HS-27A (cell line): ENCODE measurements at regions not wholly inside any gene's neighbourhood (a gene's known extent, or its start where the extent isn't known, plus 50 kb on each side); places are given as distances from the start of the nearest gene placed in this dataset.

ENCODE experiments used
- DNase-seq: peaks from one replicate; pipeline ENCODE4 v3.0.0-alpha.2; 2012; ENCODE audit warnings: low read depth, missing footprints

DNA sequence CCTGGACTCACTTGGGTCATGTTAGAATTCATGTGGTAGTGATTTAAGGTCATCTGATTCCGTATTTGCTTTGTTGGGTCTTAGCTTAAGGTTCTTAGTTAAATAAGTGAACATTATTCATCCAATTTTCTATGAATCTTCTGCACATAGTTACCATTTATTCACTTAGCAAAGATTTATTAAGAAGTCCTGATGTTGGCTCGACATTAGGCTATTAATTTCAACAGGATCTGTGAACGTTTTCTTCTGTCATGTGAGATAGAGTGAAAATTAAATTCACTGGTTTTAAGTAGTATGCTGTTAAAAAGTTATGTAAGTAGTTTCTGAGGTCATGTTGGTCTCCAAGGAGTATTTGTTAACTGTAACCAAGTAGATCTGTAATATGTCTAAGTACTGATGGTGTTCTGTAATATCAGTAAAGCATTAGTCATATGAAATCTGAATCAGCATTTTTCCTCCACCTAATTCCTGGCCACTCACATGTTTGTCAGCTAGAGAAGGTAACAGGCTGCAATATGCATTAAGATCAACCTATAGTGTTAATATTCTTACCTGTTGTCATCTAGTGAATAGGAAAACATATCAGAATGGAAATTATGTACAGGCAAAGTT is 155.6 kb downstream of the PCDH7 start:
- no peak for DNase-seq

GRCh38 chr4:30879855-30880598 is 159.9 kb downstream of the PCDH7 start:
- no peak for DNase-seq

GRCh38 chr4:30881985-30882384 is 161.8 kb downstream of the PCDH7 start:
- DNase-seq = no peak

GRCh38 chr4:30882443-30882842 is 162.3 kb downstream of the PCDH7 start:
- no peak for DNase-seq

- DNase-seq = no peak
Observed at GRCh38 chr4:30882995-30883675, 163.0 kb downstream of the PCDH7 start.

DNA sequence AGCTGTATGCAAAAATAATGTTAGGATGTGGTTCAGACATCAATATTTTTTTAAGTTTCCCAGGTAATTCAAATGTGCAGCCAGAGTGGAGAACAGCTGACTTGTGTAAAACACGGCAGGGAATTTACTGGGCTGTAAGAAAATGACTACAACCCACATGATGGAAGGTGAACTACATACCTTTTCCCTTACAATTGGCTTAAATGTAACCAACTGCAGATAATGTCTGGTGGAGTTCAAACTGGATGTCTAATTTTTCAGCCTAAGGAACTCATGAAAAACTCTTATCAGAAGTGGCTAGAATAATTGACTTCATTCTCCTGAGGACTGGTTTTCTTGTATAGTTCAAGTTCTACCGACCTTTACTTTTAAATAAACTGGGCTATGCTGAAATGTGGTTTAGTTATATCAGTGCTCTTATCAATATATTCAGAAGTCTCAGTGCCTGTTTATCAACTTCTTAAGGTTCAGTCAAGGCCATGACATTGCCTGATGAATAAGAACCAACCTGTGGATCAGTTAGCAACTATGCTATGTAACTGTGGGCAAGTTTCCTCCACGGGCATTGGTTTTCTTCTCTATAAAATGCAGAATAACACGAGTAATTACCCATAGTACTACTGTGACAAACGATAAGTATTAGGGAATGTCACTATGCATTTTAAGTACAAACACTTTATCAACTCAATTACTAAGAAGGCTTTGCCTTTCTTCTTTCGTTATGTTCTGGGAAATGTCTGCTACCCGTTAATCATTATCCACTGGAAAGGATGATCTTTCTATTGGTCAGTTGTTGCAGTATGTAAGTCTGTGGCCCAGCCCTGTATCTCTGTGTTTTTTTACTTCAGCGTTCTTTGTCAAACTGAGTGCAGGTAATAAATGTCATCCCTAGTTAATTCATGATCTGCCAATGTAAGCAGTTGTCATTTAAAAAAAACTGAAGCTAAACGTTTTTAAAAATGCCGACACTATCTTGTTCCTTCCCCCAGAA is 181.6 kb downstream of the PCDH7 start:
- no peak for DNase-seq

GRCh38 chr4:30903502-30904214 is 183.5 kb downstream of the PCDH7 start:
- no peak for DNase-seq

GRCh38 chr4:30904215-30904555 is 184.0 kb downstream of the PCDH7 start:
- DNase-seq = no peak

DNA sequence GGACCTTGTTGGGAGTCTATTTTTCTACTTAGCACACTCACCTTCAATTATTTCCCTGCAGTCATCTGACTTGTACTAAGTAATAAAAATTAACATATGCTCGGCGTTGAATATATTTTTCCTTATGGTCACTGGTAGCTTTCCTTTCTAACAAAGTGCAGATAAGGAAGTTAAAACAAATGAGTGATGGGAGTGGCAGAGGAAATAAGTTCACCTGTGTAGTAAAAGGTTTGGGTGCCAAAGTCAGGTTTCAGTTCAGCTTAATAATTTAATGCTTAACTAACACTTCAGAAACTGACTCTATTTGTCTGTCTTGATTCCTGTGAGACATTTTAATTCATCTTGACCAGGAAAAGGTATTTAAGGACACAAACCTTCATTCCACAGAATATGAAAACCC is 184.4 kb downstream of the PCDH7 start:
- DNase-seq = no peak

- no peak for DNase-seq
Observed at GRCh38 chr4:30912098-30912714, 192.0 kb downstream of the PCDH7 start.

GRCh38 chr4:30916337-30917274 is 196.4 kb downstream of the PCDH7 start:
- DNase-seq = no peak

DNA sequence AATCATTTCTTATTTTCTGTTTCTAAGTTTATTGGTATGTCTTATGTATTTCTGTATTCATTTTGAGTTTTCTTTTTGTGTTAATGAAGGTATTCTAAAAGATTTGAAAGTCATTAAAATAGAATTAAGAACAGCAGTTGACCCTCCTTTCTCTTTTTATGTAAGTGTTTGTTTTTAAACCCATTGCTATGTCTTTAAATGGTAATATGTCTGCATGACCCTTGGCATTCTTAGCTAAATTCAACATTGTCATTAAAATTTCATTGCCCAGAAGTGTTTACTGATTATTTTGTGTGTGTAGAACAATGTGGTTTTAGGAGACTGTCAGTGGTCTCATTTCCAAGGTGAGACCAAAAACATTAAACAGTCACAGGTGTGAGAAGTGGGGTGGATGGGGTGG is 197.8 kb downstream of the PCDH7 start:
- DNase-seq = no peak

GRCh38 chr4:30919458-30919857 is 199.3 kb downstream of the PCDH7 start:
- DNase-seq = no peak

DNA sequence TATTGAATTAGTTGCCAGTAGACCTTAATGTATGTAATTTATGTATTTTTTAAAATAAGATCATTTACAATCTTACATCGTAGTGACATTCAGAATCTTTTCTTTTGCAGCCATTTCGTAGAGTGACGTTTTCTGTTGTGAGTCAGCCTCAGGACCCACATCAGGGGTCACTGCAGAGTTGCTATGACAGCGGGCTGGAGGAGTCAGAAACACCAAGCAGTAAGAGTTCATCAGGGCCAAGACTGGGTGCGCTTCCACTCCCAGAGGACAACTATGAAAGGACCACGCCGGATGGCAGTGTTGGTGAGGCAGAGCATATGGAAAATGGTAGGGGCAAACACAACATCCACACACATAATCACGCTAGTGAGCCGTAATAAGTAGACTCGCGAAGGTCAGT is 199.9 kb downstream of the PCDH7 start:
- no peak for DNase-seq

- no peak for DNase-seq
Observed at GRCh38 chr4:30922625-30923024, 202.5 kb downstream of the PCDH7 start.

- DNase-seq = no peak
Observed at GRCh38 chr4:30924495-30924894, 204.3 kb downstream of the PCDH7 start.

GRCh38 chr4:30929649-30930048 is 209.5 kb downstream of the PCDH7 start:
- no peak for DNase-seq

GRCh38 chr4:30930276-30930675 is 210.1 kb downstream of the PCDH7 start:
- DNase-seq = no peak

DNA sequence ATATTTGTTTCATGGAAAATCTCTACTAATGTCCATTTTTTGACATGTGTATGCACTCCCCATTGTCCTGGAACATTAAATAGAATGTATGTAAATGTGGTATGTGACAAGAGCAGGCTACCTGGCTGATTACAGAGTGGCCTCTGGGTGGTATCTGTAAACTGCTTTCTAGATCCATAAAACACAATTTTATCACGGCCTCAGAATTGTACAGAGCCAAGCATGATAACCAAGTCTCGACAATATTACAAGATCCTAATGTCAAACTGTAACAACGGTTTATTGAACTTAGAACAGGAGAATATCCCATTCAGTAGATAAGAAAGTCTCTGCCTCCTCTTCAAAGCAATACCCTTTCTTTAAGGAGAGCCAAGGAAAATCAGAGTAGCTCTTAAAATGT is 212.4 kb downstream of the PCDH7 start:
- no peak for DNase-seq

GRCh38 chr4:30939069-30939468 is 218.9 kb downstream of the PCDH7 start:
- no peak for DNase-seq
